Ishikawa (cell line): ENCODE measurements at regions not wholly inside any gene's neighbourhood (a gene's known extent, or its start where the extent isn't known, plus 50 kb on each side); places are given as distances from the start of the nearest gene placed in this dataset.

Experiments
- CEBPB ChIP-seq: IDR thresholded peaks from 2 replicates; pipeline ENCODE4 v1.6.1; 2012
- CREB1 ChIP-seq: IDR thresholded peaks from 2 replicates; pipeline ENCODE4 v1.6.1; 2012; ENCODE audit warnings: low read depth
- EGR1 ChIP-seq: IDR thresholded peaks from 2 replicates; pipeline ENCODE4 v1.6.1; 2012
- EP300 ChIP-seq: IDR thresholded peaks from 2 replicates; pipeline ENCODE4 v1.6.1; 2012; ENCODE audit warnings: borderline replicate concordance
- FOXM1 ChIP-seq: IDR thresholded peaks from 2 replicates; pipeline ENCODE4 v1.6.1; 2012; ENCODE audit warnings: low read depth, borderline replicate concordance
- MAX ChIP-seq: IDR thresholded peaks from 2 replicates; pipeline ENCODE4 v1.6.1; 2012
- NFIC ChIP-seq: IDR thresholded peaks from 2 replicates; pipeline ENCODE4 v1.6.1; 2012
- RAD21 ChIP-seq: IDR thresholded peaks from 2 replicates; pipeline ENCODE4 v1.6.1; 2012; ENCODE audit warnings: low read depth
- REST ChIP-seq: IDR thresholded peaks from 2 replicates; pipeline ENCODE4 v1.6.1; 2012; ENCODE audit warnings: low read depth, mild to moderate bottlenecking
- TAF1 ChIP-seq: IDR thresholded peaks from 2 replicates; pipeline ENCODE4 v1.6.1; 2012; ENCODE audit warnings: low read depth, mild to moderate bottlenecking
- TCF12 ChIP-seq: IDR thresholded peaks from 2 replicates; pipeline ENCODE4 v1.6.1; 2012; ENCODE audit warnings: low read depth
- TEAD4 ChIP-seq: IDR thresholded peaks from 2 replicates; pipeline ENCODE4 v1.6.1; 2012
- USF1 ChIP-seq: IDR thresholded peaks from 2 replicates; pipeline ENCODE4 v1.6.1; 2012
- YY1 ChIP-seq: IDR thresholded peaks from 2 replicates; pipeline ENCODE4 v1.6.1; 2012; ENCODE audit warnings: low read depth
- ZBTB7A ChIP-seq: IDR thresholded peaks from 2 replicates; pipeline ENCODE4 v1.6.1; 2012; ENCODE audit warnings: low read depth

- no peak for TF ChIP-seq TAF1
- TF ChIP-seq TCF12 = no peak
- no peak for TF ChIP-seq NFIC
- no peak for TF ChIP-seq TEAD4
- no peak for TF ChIP-seq EGR1
- TF ChIP-seq EP300 = no peak
- TF ChIP-seq ZBTB7A = no peak
- TF ChIP-seq YY1 = no peak
- no peak for TF ChIP-seq REST
- TF ChIP-seq FOXM1 = no peak
- TF ChIP-seq MAX = no peak
- no peak for TF ChIP-seq CREB1
- no peak for TF ChIP-seq CEBPB
- no peak for TF ChIP-seq USF1
Observed at GRCh38 chr11:37849706-37850105, 1251.7 kb upstream of the RAG2 start.

- no peak for TF ChIP-seq YY1
- no peak for TF ChIP-seq FOXM1
- no peak for TF ChIP-seq RAD21
- TF ChIP-seq EGR1 = no peak
- TF ChIP-seq EP300 = no peak
- TF ChIP-seq ZBTB7A = no peak
- no peak for TF ChIP-seq TCF12
- TF ChIP-seq MAX = no peak
- no peak for TF ChIP-seq CEBPB
- no peak for TF ChIP-seq TEAD4
Observed at GRCh38 chr11:37843603-37844002, 1245.6 kb upstream of the RAG2 start.

GRCh38 chr11:37841016-37841415 is 1243.0 kb upstream of the RAG2 start:
- TF ChIP-seq CREB1 = no peak
- no peak for TF ChIP-seq EGR1
- TF ChIP-seq NFIC = no peak
- no peak for TF ChIP-seq ZBTB7A
- no peak for TF ChIP-seq TAF1
- TF ChIP-seq RAD21 = no peak
- no peak for TF ChIP-seq YY1

GRCh38 chr11:37830529-37830928 is 1232.5 kb upstream of the RAG2 start:
- TF ChIP-seq RAD21 (no peak), USF1 (no peak)

GRCh38 chr11:37817727-37818270 is 1219.8 kb upstream of the RAG2 start:
- TF ChIP-seq MAX = no peak
- no peak for TF ChIP-seq CREB1
- TF ChIP-seq YY1 = no peak
- TF ChIP-seq TAF1 = no peak
- TF ChIP-seq FOXM1 = no peak
- no peak for TF ChIP-seq EP300
- TF ChIP-seq TCF12 = no peak
- no peak for TF ChIP-seq USF1
- no peak for TF ChIP-seq CEBPB
- no peak for TF ChIP-seq EGR1
- TF ChIP-seq TEAD4 = no peak
- TF ChIP-seq RAD21 = no peak
- no peak for TF ChIP-seq ZBTB7A

- TF ChIP-seq EGR1 (no peak), NFIC (no peak), TCF12 (no peak), REST (no peak), ZBTB7A (no peak), EP300 (no peak), RAD21 (no peak), CREB1 (no peak)
Observed at GRCh38 chr11:37812281-37812880, 1214.3 kb upstream of the RAG2 start.
